WI38 (cell line): ENCODE measurements at regions not wholly inside any gene's neighbourhood (a gene's known extent, or its start where the extent isn't known, plus 50 kb on each side); places are given as distances from the start of the nearest gene placed in this dataset.

Source experiments
- H3K4me3 ChIP-seq: 2 replicates; pipeline ENCODE4 v1.5.1; 2011; ENCODE audit warnings: low read depth, mild to moderate bottlenecking, control low read depth, low read length
- CTCF ChIP-seq: IDR thresholded peaks from 2 replicates; pipeline ENCODE4 v1.5.1; 2012; ENCODE audit warnings: low read depth, mild to moderate bottlenecking, control low read depth, low read length

DNA sequence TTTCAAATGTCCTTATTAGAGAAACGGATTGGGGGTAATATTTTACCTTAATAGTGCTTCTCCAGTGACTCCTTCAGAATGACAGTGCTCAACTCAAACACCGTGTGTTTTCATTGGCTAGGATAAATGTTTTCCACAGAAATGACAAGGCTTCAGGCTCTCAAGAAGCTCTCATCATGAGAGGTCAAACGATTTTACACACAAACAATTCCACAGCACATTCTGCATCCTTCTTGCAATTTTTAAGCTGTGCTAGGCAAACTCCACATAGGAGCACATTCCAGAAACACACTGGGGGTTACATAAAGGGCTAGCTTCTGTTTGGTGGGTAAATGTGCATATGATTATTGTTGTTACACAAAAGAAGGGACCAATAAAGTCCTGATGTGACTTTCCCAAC, 75.5 kb upstream of the IPO9 start:
- no peak for TF ChIP-seq CTCF
- H3K4me3 ChIP-seq: no peak overlapping the region

GRCh38 chr1:201754353-201754752, 74.6 kb upstream of the IPO9 start:
- no peak overlapping the region for H3K4me3 ChIP-seq

DNA sequence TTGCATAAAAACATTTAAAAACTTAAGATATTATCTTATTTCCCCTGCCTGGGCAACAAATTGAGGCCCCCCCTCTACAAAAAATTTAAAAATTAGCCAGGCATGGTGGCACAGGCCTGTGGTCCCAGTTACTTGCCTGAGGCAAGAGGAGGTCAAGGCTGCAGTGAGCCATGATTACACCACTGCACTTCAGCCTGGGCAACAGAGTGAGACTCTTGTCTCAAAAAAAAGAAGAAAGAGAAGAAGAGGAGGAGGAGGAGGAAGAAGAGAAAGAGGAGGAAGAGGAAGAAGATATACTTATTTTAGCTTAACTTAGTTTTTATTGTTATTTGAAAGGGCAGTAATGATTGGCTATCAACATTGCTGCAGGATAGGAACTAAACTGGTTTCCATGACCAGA, 73.8 kb upstream of the IPO9 start:
- TF ChIP-seq CTCF: no peak
- H3K4me3 ChIP-seq: no peak overlapping the region

More at GRCh38 chr1:201754353-201754752, 74.6 kb upstream of the IPO9 start:
- TF ChIP-seq CTCF: no peak

- TF ChIP-seq CTCF: no peak
- no peak overlapping the region for H3K4me3 ChIP-seq
Observed at GRCh38 chr1:201756406-201756805, 72.6 kb upstream of the IPO9 start.

- no peak for TF ChIP-seq CTCF
- no peak overlapping the region for H3K4me3 ChIP-seq
Observed at GRCh38 chr1:201758499-201759050, 70.4 kb upstream of the IPO9 start.

- TF ChIP-seq CTCF: no peak
- H3K4me3 ChIP-seq: no peak overlapping the region
Observed at GRCh38 chr1:201759194-201759815, 69.7 kb upstream of the IPO9 start.

- TF ChIP-seq CTCF: no peak
- H3K4me3 ChIP-seq: no peak overlapping the region
Observed at GRCh38 chr1:201760516-201760915, 68.4 kb upstream of the IPO9 start.
